DMS114 treated with DMSO at 0.1 percent for 48 hours (cell line): ENCODE measurements at regions not wholly inside any gene's neighbourhood (a gene's known extent, or its start where the extent isn't known, plus 50 kb on each side); places are given as distances from the start of the nearest gene placed in this dataset.

Experiments used
- DNase-seq: peaks from one replicate; lab custom pipeline; 2025; ENCODE audit not compliant: unreplicated experiment; lab: John Stamatoyannopoulos, UW

DNA sequence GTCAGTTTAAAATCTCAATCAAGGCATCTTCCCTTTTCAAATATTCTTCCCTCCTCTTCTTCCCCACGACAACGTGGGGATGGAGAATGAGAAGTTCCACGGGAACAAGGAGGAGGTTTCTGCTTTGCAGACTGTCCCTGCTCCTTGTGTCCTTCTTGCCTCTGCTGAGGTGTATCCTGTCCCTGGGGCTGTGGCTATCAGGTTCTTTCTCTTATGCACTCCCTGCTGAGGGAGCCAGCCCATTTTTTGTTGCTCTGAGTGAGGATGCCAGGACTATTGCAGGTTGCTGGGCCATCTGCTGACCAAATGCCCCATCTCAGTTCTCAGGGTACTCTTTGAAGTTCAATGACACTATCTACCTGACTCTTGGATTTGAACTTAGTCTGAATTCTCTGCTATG is 533.6 kb downstream of the RNF144B start:
- no peak for DNase-seq

DNA sequence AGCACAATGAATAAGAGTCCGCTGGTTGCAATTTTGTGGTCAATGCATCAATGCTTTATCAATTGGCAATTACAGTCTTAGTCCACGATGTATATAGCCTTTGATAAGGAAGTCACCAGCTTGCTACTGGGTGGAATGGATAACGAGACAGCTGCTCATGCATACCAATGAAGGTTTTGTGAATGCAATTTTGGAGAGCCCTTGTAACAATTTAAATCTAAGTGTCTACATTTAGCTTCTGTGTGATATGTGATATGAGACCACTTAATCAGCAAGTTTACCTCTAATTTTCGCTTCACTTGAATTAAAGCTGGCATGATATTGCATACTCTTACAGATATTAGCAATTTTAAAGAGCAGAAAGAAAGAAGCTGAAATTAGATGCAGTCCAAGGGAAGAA is 543.9 kb downstream of the RNF144B start:
- no peak for DNase-seq

DNA sequence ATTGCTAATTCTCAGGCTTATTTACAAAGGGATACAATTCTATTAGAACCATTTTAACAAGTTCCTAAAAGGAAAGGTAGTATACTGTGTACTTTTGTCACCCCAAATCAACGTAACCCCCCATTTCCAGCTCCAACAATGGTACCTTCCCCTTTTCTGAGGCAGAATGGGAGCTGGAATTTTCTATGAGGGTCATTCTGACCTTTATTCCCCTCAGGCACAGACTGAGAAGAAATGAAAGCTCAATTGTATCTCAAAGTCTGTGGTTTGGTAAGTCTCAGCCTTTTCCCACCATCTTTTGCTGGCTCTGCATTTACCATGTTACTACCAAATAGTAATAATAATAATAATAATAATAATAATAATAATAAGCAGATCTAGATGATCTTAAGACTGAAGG is 571.0 kb downstream of the RNF144B start:
- no peak for DNase-seq

DNA sequence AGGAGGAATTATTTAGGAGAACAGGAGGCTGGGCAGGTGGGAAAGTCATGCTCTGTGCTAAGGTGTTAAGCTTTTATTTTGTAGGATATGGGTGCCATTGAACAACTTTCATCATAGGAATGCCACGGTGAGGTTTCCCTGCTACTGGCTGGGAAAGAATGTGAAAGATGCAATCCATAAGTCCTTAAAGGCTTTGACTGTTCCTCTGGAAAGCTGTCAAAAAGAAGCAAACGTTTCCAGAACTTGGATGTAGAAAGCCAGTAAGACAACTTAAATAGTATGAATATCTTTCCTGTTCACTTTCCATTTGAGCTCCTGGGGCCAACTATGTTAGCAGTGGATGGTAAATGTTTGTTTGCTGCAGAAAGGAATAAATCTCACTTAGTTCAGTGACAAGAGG is 574.4 kb downstream of the RNF144B start:
- no peak for DNase-seq

DNA sequence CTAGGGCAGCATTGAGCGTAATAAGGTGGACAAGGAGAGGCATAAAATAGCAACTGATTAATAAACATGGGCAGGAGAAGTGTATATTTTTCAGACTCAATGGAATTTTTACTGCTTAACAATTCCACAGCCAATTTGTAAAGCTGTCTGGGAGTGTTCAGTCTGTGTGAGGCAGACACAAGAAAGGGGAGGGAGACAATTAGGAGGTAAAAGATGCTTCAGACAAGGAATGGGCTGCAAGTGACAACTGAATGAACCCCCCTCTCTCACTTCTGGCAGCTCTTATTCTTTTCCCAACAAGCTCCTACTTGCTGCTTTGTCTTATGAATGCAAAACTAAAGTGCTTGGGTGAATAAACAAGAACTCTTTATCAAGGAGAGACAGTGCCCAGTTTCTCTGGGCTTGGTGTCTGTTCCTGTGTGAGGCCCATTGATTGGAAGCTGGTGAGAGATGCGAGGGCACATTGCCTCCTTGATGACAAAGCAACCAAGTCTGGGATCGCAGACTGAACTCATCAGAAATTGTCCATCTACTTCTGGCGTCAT is 575.3 kb downstream of the RNF144B start:
- DNase-seq, result no peak

DNA sequence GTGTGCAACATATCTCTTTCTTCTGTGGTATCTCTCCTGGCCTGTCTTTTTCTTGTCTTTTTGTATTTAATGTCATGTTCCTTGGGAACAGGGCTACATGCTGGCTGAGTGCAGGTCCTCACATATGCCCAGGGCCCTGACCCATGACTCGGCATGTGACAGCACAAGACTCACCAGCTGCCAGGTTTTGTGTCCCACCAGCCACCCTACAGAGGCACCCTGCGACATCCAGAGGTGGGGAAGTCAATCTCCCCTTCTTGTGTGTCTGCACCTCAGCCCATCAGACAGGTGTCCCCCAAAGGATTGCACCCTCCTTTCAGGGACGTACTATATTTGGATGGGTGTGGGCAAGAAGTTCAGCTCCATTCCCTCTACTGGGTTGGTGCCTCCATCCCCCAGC is 576.3 kb downstream of the RNF144B start:
- DNase-seq, result no peak

DNA sequence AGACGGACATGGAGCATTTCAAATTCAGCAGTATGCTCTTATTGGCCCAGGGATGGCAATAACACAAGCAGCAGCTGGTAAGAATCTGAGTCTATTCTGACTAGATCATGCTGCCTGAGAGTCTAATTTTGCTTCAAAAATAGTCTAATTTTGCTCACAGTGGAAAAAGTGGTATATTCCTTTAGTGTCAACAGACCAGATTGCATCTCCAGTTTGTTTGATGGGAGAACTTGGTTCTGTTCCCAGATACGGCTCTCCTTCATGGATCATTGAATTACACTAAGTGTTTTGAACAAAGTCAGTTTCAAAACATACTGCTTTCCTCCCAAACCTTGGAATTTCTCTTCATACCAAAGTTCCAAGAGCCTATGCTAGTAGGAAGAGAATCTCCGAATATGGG is 586.1 kb downstream of the RNF144B start:
- DNase-seq, result no peak

DNA sequence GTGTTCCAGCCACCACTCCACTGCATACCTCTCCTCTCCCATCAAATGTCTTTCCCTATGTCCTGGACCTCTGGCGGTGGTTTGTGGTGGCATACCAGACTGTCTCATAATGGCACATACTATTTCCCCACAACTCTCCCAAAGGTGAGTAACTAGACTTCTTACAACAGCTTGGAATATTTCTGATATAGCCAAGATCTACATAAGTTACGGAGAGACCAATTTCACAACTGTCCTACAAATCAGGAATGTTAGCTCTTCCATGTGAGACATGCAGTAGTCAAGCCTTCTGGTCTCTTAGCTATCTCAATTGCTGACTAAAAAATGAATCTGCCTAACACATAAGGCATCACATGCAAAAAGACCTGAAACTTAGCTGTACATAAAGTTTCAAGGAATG is 588.9 kb downstream of the RNF144B start:
- DNase-seq, result no peak

DNA sequence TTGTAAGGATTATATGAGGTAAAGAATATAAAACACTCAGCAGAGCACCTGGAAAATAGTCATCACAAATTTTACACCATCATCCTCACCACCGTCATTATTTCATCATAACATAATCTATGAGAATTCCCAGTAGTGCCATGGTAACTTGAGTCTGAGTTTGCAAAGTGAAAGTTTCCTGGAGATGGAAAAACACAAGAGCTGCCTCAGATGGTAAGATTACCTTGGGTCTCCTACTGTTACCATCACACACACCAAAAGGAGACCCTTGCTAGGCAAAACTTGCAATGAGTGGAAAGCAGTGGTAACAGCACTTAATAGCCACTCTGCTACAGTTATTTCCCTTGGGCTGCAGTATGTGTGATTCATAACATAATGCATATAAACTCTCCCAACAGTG is 589.8 kb downstream of the RNF144B start:
- no peak for DNase-seq

DNA sequence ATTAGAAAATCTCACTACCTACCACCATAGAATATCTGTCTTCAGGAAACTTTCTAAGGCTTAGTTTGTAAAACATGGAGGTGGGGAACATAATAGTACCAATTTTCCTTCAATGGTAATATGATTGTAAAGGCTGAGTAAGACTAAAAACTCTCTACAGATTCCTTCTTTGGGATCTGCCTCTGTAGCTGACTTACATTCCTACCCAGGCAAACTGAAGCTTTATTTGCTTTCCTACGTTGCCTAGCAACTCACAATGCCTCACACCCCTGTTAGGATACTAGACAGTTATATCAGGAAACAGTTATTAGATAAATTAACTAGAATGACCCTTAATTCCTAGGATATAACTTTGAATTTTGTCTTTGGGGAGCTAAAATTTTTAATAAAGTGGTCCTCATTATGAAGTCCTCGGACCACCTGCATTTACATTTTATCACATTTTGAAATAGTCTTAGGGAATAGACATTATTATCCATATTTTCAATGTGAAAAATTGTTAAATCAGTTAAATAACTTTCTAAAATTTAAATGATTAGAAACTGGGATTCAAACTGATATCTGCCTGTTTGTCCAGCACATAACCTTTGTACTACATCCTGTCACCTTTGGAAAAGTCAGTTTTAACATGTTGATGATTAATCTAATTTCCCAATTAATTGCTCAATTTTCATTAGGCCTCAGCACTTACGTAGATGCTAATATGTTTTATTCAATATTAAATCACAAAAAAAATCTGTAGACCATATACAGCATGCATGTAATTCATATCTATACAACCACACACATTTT is 591.4 kb downstream of the RNF144B start:
- DNase-seq, result no peak

DNA sequence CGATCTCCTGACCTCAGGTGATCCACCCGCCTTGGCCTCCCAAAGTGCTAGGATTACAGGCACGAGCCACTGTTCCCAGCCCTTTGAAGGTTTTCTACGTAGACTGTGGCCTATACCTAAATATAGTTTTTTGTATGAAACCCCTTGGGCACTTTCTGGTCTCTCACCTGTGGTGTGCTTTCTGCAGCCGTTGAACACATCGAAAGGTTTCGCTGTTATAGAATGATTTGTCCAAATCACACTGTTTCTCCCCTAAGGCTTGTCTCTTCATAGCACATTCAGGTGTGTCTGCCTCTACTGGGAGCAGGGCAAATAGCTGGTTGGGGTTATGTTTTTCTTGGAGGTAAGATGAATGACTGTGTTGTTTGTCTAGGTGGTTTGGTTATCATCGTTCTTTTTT is 597.9 kb downstream of the RNF144B start:
- no peak for DNase-seq

DNA sequence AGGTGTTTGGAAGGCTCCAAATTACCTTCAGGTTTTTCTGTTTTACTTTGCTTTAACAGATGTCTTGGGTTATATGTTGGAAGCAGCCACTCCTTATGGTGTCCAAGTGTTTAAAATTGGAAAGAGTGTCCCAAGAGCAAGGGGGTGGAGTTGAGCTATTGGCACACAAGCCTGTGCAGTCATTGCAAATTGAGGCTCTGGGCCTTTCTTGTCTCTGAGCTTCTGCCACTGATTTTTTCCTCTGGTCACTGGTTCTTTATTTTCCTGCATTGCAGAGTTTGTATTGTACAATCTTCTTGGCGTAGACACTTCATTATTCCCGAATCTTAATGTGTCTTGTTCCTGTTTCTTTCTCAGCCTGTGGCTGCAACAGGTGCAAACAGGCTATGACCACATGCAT is 598.8 kb downstream of the RNF144B start:
- no peak for DNase-seq

DNA sequence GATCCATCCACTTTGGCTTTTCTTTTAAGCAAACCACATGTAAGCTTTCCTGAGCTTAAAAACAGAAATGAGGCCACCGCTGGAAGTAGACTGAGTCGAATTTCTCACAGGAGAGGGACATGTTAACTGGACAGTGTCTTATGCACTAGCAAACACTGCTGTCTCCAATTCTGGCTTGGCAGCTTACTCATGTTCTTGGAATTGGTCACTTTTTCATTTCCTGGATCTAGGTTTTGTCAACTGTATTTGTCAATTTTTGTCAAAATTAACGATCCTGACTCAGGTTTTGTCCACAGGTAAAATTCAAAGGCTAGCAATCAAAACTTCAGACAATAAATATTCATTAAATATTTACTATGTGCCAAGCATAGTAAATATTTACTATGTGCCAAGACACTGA is 601.5 kb downstream of the RNF144B start:
- DNase-seq, result no peak

DNA sequence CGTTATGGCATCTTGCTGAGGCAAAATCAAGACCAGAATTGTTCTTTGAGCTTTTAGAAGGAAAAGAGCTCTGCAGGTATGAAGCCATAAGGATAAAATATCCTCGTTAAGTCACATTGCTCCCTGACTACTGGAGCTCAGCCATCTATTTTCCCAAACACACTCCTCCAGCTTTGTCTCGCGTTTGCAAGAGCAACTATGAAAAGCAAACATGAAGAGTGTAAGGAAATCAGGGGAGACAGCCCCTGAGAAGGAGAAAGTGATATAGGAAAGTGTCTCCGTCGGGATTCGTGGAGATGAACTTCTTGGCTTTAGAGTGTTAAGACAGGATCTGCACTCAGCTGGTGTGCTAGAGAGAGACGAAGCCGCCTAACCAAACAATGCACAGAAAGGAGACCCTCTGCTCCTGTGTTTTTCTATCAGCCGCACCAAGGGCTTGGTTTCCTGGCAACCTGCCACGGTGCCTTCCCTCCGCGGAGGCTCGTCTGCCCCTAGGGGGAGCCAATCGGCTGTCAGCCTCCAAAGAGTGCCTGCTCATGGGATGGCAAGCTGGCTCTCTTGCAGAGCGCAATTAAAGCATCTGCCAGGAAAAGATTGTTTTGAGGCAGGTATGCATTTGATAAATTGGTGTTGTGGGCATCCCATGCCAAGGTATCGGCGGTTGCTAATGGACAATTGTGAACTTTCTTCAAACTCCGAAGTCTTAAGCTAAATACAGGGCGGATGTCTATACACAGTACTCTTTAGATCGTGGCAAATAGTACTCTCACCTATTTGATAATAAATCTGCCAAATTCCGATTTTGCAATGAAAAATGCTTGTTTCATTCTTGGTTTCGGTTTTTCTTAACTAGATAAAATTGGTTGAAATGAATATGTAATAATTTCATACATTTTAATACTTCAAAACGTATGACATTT is 603.2 kb downstream of the RNF144B start:
- no peak for DNase-seq

DNA sequence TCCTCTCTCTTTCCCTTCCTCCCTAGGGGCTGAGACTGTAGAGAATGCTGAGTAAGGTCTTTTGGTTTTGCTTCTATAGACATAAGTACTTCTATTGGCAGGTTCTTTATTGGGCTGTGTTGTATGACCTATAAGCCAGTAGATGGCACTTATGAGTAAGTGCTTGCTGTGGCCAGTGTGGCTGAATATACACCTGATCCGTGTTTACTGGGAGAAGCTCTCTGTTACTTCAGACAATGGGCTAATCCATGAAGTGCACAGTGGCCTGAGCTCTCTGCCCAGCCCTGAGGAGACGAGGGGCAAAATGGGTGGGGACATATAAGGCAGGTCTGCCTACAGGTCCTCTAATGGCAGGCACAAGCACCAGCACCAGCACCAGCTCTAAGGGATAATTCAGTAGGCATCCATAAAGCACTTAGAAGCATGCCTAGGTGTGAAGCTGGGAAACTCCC is 610.3 kb downstream of the RNF144B start:
- peak; percentile 31 for DNase-seq

DNA sequence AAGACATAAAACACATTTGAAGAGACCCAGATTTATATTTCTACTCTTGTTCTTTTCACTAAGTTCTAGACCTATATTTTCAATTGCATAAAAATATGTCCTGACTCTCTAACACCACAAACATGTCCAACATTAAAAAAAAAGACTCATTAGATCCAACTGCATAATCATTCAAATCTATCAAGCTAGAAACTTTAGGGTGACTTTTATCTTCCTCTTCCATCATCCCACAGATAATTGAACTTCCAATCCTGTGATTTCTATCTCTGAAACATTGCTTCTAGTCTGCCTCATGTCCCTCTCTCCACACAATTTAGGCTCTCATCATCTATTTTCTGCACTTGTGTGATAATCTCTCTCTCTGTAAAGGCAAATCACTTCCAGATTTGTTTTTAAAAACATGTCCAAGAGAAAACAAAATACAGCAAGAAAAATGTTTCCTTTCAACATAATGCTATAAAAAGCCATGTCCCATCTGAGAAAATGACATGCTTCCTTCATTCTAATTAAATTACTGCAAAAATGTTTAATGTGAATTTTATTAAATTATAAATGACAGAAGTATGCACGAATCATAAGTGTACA is 615.9 kb downstream of the RNF144B start:
- DNase-seq, result no peak

DNA sequence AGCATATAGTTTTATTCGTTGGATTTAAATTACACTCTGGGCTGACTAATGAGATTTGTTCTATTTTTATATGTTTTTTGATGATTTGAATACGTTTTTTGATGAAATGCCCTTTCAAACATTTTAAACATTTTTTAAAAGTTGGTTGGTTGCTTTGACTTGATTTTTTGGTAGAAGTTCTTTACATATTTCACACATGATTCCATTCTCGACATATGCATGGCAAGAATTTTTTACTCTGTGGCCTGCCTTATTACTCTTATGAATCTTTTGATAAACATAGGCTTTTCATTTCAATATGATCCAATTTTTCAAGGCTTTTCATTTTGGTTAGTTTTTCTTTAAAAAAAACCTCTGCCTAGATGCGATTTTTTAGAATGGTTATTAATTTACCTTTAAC is 617.0 kb downstream of the RNF144B start:
- no peak for DNase-seq

DNA sequence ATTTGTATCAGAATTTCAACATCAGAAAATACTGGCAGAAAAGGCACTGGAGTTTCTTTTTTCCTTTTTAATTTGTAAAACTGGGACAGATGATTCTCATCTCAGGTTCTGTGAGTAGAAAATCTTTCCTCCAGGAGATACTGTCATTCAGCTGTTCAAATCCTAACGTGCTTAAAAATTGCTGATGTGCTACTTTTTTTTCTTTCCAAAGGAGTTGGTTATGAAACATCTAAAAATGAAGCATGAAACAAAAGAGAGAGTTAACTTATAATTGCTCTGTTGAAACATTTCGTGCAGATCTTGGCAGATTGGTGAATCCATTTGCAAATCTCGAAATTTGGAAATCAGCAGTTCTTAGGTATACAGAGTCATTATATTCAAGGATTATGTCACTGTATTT is 622.6 kb downstream of the RNF144B start:
- DNase-seq, result no peak

DNA sequence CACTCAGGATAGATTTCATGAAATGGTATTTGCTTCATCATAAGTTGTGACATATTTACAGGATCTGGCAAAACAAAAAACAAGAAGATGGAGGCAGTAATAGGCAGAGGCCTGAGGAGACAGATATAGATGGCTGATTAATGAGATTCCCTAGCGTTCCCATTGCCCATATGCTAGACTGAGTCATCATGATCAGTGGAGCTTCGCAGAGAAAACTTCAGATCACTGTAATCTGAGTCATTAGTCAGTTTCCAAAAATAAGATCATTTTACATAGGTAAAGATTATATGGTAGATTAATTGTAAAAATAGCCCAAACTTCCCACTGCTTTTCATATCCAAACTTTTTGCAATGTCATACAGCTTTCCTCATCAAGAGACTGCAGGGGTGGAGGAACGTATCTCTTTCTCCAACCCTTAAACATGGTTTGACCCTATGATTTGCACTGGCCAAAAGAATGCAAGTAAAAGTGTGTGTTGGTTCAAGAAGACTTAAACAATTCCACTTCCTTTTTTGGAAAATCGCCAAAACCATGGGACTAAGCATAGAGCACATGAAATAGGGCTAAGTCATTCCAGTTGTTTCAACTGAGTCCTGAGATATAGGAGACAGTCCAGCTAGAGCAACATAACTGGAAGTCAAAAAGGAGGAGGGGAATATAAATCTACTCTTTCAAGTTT is 626.0 kb downstream of the RNF144B start:
- no peak for DNase-seq

DNA sequence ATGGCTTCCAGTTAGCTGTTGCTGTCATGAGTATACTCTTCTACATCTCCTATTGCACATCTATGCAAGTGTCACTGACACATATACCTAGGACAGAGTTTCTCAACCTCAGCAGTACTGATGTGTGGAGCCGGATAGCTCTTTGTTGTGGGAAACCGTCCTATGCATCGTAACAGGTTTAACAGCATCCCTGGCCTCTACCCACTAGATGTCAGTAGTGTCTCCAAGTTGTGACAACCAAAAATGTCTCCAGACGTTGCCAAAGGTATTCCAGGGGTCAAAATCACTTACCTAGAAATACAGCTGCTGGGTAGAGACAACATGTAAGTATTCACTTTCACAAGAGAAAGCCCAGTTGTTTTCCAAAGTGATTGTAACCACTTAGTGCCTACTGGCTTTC is 637.6 kb downstream of the RNF144B start:
- peak; percentile 61 for DNase-seq

DNA sequence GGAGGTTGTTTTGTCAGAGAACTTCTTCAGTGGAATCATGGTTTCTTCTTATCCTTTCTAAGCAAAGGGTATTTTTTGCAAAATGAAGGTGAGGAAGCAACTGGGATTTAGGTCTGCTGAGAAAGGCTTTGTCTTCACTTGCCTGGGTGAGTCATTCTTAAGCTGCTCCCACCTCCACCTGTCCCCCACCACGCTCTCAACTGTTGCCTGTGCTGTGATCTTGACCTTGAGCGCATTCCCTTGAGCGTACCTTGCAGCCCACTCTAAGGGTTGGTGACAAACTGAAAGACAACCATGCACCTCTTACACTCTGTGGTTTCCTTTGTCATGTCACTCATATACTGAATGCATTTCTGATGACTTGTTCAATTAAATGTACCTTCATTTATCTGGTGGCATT is 641.1 kb downstream of the RNF144B start:
- no peak for DNase-seq
